CD4-positive, alpha-beta T cell treated with Interferon gamma for 1 hour (primary cell): ENCODE measurements at regions not wholly inside any gene's neighbourhood (a gene's known extent, or its start where the extent isn't known, plus 50 kb on each side); places are given as distances from the start of the nearest gene placed in this dataset.
A peak's percentile ranks its signal among the peaks of the same experiment; 100 is the strongest.
"Not testable (repeated sequence)": the region's sequence is repeated elsewhere in the genome, so short reads cannot be mapped to it uniquely, and the experiment has no call there.

Source experiments
- DNase-seq: peaks from one replicate; pipeline ENCODE4 v3.0.0-alpha.2; 2020

GRCh38 chr20:11976966-11977365, 59.3 kb downstream of the BTBD3 start:
- no peak for DNase-seq

GRCh38 chr20:11978496-11978895, 60.8 kb downstream of the BTBD3 start:
- DNase-seq = no peak

GRCh38 chr20:11979306-11979990, 61.8 kb downstream of the BTBD3 start:
- no peak for DNase-seq

GRCh38 chr20:11980263-11980662, 62.6 kb downstream of the BTBD3 start:
- DNase-seq = no peak

GRCh38 chr20:11981366-11981947, 63.8 kb downstream of the BTBD3 start:
- no peak for DNase-seq

- DNase-seq = no peak
Observed at GRCh38 chr20:11982289-11982954, 64.7 kb downstream of the BTBD3 start.

GRCh38 chr20:11982955-11983470, 65.3 kb downstream of the BTBD3 start:
- no peak for DNase-seq

GRCh38 chr20:11986954-11987353, 69.3 kb downstream of the BTBD3 start:
- no peak for DNase-seq

- no peak for DNase-seq
Observed at GRCh38 chr20:11987526-11987925, 69.8 kb downstream of the BTBD3 start.

GRCh38 chr20:11989018-11989771, 71.5 kb downstream of the BTBD3 start:
- no peak for DNase-seq

GRCh38 chr20:11992426-11992825, 74.7 kb downstream of the BTBD3 start:
- no peak for DNase-seq

- no peak for DNase-seq
Observed at GRCh38 chr20:11993886-11994461, 76.3 kb downstream of the BTBD3 start.

- no peak for DNase-seq
Observed at GRCh38 chr20:11995805-11996567, 78.3 kb downstream of the BTBD3 start.

GRCh38 chr20:12004776-12005175, 87.1 kb downstream of the BTBD3 start:
- DNase-seq = not testable (repeated sequence)

- DNase-seq = peak; percentile 5
Observed at GRCh38 chr20:12012241-12013222, 94.8 kb downstream of the BTBD3 start.

- DNase-seq = no peak
Observed at GRCh38 chr20:12014276-12014675, 96.6 kb downstream of the BTBD3 start.

- no peak for DNase-seq
Observed at GRCh38 chr20:12014736-12015135, 97.0 kb downstream of the BTBD3 start.

GRCh38 chr20:12016291-12016690, 98.6 kb downstream of the BTBD3 start:
- DNase-seq = no peak

GRCh38 chr20:12019715-12020114, 102.0 kb downstream of the BTBD3 start:
- DNase-seq = no peak

- no peak for DNase-seq
Observed at GRCh38 chr20:12020846-12021245, 103.2 kb downstream of the BTBD3 start.

- DNase-seq = no peak
Observed at GRCh38 chr20:12022126-12022525, 104.4 kb downstream of the BTBD3 start.
